ENCODE measurements at regions not wholly inside any gene's neighbourhood (a gene's known extent, or its start where the extent isn't known, plus 50 kb on each side); places are given as distances from the start of the nearest gene placed in this dataset.

DNA sequence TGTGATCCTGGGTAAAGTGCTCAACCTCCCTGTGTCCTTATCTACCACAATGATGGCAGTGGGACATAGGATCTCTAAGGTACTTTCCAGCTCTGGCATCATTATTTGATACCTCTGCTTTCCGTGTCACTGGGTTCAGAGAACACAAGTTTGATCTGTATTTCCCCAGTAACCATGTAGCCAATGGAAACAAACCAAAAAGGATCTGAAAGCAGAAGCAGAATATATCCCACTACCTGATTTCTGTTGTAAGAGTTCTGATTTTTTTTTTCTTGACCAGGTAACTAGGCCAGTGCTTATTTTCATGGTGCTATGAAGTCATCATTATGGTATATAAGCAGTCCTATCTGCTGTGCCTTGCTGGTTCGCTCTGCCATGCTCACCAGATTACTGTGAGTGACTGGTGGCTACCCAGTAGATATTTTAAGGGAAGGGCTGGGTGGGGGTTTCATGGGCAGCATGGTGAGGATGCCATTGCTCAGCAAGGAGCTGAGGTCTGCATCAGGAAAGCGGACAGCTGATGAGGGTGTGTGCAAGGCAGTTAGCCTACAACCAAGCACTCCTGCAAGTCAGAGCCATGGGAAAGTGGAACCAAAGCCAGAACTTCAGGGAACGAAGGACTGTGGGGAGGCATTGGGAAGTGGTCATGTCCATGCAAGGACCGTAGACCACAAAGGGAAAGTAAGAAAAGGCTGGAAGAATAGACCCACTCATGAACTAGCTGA is 104.9 kb upstream of the EDEM3 start:
- intact Hi-C loops (cut with micrococcal nuclease), result no loop called here
- DNase-seq (no peak), ATAC-seq (no peak)
- Histone ChIP-seq H3K27me3 (ENCODE audit: low read length) (no peaks in the 10 kb centered on the region), H3K9me3 (ENCODE audit: low read length) (no peaks in the 10 kb centered on the region), H3K36me3 (ENCODE audit: low read depth, low read length) (no peaks in the 10 kb centered on the region), H3K9me2 (replicated peaks; ENCODE audit: low read length) (no peaks in the 10 kb centered on the region), H4K20me1 (ENCODE audit: low read length) (no peaks in the 10 kb centered on the region), H3K27ac (ENCODE audit: low read length) (no peak overlapping the region), H3K4me2 (ENCODE audit: low read length) (no peak overlapping the region), H3K9ac (ENCODE audit: low read length) (no peak overlapping the region), H3K4me1 (ENCODE audit: insufficient read depth, low read length) (no peaks in the 10 kb centered on the region), H3F3A (ENCODE audit: low read length, unreplicated experiment) (no peaks in the 10 kb centered on the region), H3K4me3 (ENCODE audit: low read length) (no peak overlapping the region), H3K79me2 (ENCODE audit: low read length) (no peaks in the 10 kb centered on the region), H2AFZ (ENCODE audit: low read length) (no peak overlapping the region)
- ChIA-PET POLR2A (ENCODE audit: unreplicated experiment) (no interaction called here), CTCF (no interaction called here)
- BruUV-seq (replicated peaks), result no TSS peak
- TF ChIP-seq, protein P1, sequence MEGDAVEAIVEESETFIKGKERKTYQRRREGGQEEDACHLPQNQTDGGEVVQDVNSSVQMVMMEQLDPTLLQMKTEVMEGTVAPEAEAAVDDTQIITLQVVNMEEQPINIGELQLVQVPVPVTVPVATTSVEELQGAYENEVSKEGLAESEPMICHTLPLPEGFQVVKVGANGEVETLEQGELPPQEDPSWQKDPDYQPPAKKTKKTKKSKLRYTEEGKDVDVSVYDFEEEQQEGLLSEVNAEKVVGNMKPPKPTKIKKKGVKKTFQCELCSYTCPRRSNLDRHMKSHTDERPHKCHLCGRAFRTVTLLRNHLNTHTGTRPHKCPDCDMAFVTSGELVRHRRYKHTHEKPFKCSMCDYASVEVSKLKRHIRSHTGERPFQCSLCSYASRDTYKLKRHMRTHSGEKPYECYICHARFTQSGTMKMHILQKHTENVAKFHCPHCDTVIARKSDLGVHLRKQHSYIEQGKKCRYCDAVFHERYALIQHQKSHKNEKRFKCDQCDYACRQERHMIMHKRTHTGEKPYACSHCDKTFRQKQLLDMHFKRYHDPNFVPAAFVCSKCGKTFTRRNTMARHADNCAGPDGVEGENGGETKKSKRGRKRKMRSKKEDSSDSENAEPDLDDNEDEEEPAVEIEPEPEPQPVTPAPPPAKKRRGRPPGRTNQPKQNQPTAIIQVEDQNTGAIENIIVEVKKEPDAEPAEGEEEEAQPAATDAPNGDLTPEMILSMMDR (conservative IDR thresholded peaks at IDR 0.05; ENCODE audit: low read depth, low read length), result no peak
- TF ChIP-seq EZH2phosphoT487 (IDR thresholded peaks at IDR 0.05; ENCODE audit: borderline replicate concordance, low read length), result no peak
- TF ChIP-seq EZH2 (IDR thresholded peaks at IDR 0.05; ENCODE audit: low read length, unreplicated experiment), result no peak

DNA sequence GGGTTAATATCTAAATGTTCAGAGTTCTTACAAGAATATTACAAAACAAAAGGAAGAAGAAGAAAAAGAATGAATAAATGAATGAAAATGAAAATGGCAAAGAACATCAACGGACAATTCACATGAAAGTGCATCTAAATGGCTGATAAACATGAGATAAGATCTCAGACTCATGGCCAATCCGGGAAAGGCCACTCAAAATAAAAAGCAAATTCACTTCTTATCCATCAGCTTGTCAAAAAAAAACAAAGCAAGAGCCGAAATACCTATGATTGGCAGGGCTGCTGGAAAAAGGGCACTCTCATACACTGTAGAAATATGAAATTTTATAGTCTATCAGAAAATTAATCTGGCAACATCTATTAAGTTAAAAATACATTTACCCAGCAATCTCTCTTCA is 103.6 kb upstream of the EDEM3 start:
- no peaks in the 10 kb centered on the region for H3K27me3 ChIP-seq (ENCODE audit: low read length)
- DNase-seq (no peak), ATAC-seq (no peak)
- POLR2A ChIA-PET (ENCODE audit: unreplicated experiment), result no interaction called here
- BruUV-seq (replicated peaks), result no TSS peak
- no peaks in the 10 kb centered on the region for H3K79me2 ChIP-seq (ENCODE audit: low read length)
- H3K27ac ChIP-seq (ENCODE audit: low read length), result no peak overlapping the region
- no peak overlapping the region for H3K4me3 ChIP-seq (ENCODE audit: low read length)
- CTCF ChIA-PET, result no interaction called here
- no peaks in the 10 kb centered on the region for H3F3A ChIP-seq (ENCODE audit: low read length, unreplicated experiment)
- H2AFZ ChIP-seq (ENCODE audit: low read length), result no peak overlapping the region
- H3K9me2 ChIP-seq (replicated peaks; ENCODE audit: low read length), result no peaks in the 10 kb centered on the region
- H3K9me3 ChIP-seq (ENCODE audit: low read length), result no peaks in the 10 kb centered on the region
- H4K20me1 ChIP-seq (ENCODE audit: low read length), result no peaks in the 10 kb centered on the region
- no peaks in the 10 kb centered on the region for H3K36me3 ChIP-seq (ENCODE audit: low read depth, low read length)
- no peak overlapping the region for H3K9ac ChIP-seq (ENCODE audit: low read length)
- intact Hi-C loops (cut with micrococcal nuclease), result no loop called here
- TF ChIP-seq, protein P1 (conservative IDR thresholded peaks at IDR 0.05; ENCODE audit: low read depth, low read length), result no peak
- TF ChIP-seq EZH2phosphoT487 (IDR thresholded peaks at IDR 0.05; ENCODE audit: borderline replicate concordance, low read length), result no peak
- TF ChIP-seq EZH2 (IDR thresholded peaks at IDR 0.05; ENCODE audit: low read length, unreplicated experiment), result no peak
- H3K4me2 ChIP-seq (ENCODE audit: low read length), result no peak overlapping the region
- H3K4me1 ChIP-seq (ENCODE audit: insufficient read depth, low read length), result no peaks in the 10 kb centered on the region

DNA sequence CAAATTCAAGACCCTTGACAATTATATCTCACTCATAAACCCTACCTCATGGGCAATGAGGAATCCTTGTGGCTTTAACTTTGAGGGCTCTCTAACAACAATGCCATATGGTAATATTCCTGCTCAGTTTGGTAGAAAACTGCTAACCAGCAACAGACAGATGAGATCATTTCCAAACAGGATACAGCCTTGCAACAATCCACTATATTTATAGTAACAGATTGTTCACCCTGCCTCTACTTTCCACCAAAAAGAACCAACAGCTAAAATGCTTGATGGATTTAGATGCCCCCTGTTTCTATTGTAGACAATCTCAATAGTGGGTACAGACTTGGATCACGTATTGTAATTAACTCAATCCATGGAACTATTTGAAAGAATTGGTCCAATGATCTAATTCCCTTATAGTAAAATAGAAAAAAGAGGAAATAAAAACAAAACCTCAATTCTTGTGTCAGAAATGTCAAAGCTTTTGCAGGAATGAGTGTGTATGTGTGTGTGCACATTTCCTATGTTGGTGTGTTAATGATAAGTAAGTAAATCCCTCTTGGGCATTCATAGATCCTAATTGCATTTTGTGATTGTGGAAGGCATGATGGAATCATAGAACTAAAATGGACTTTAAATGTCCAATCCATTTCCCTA is 100.0 kb upstream of the EDEM3 start:
- H3K36me3 ChIP-seq (ENCODE audit: low read depth, low read length), result no peaks in the 10 kb centered on the region
- no peaks in the 10 kb centered on the region for H3K9me3 ChIP-seq (ENCODE audit: low read length)
- no peaks in the 10 kb centered on the region for H3K4me1 ChIP-seq (ENCODE audit: insufficient read depth, low read length)
- H3K4me2 ChIP-seq (ENCODE audit: low read length), result no peak overlapping the region
- H3K9ac ChIP-seq (ENCODE audit: low read length), result no peak overlapping the region
- no peaks in the 10 kb centered on the region for H3F3A ChIP-seq (ENCODE audit: low read length, unreplicated experiment)
- BruUV-seq (replicated peaks), result no TSS peak
- H4K20me1 ChIP-seq (ENCODE audit: low read length), result no peaks in the 10 kb centered on the region
- H2AFZ ChIP-seq (ENCODE audit: low read length), result no peak overlapping the region
- no peaks in the 10 kb centered on the region for H3K9me2 ChIP-seq (replicated peaks; ENCODE audit: low read length)
- H3K27me3 ChIP-seq (ENCODE audit: low read length), result no peaks in the 10 kb centered on the region
- CTCF ChIA-PET, result no interaction called here
- ATAC-seq (no peak), DNase-seq (no peak)
- no peaks in the 10 kb centered on the region for H3K79me2 ChIP-seq (ENCODE audit: low read length)
- no peak overlapping the region for H3K4me3 ChIP-seq (ENCODE audit: low read length)
- TF ChIP-seq, protein P1 (conservative IDR thresholded peaks at IDR 0.05; ENCODE audit: low read depth, low read length), result no peak
- no peak for TF ChIP-seq EZH2 (IDR thresholded peaks at IDR 0.05; ENCODE audit: low read length, unreplicated experiment)
- no peak for TF ChIP-seq EZH2phosphoT487 (IDR thresholded peaks at IDR 0.05; ENCODE audit: borderline replicate concordance, low read length)
- H3K27ac ChIP-seq (ENCODE audit: low read length), result no peak overlapping the region
- POLR2A ChIA-PET (ENCODE audit: unreplicated experiment), result no interaction called here
- intact Hi-C loops (cut with micrococcal nuclease), result no loop called here
